Heart left ventricle (tissue), 16 donors: ENCODE measurements at regions not wholly inside any gene's neighbourhood (a gene's known extent, or its start where the extent isn't known, plus 50 kb on each side); places are given as distances from the start of the nearest gene placed in this dataset.

Experiments used
- ATAC-seq, 4 donors: fragments of 200-7000 bp; cut with Tn5 transposase; one replicate each; pipeline ENCODE4 v1.9.1; 2020 to 2022; ENCODE audit warnings: moderate library complexity in 4 of 4, mild to moderate bottlenecking in 3 of 4, moderate number of reproducible peaks in 1 of 4
- DNase-seq, 5 donors: peaks; one replicate each; pipeline ENCODE4 v3.0.0-alpha.2; 2020
- H3K27ac ChIP-seq, 12 donors: fragments of 200-600 bp; sonication (generic) in 4 of 12; one replicate each; pipeline versions ENCODE4 v1.5.0 to v1.8.0; 2016 to 2022; ENCODE audit warnings: mild to moderate bottlenecking in 2 of 12
- H3K27me3 ChIP-seq, 9 donors: fragments of 200-600 bp; sonication (generic) in 2 of 9; one replicate each; pipeline versions ENCODE4 v1.5.1 to v1.8.0; 2016 to 2022; ENCODE audit warnings: mild to moderate bottlenecking in 3 of 9
- H3K36me3 ChIP-seq, 9 donors: fragments of 200-600 bp; sonication (generic) in 2 of 9; one replicate each; pipeline versions ENCODE4 v1.5.0 to v1.8.0; 2018 to 2022; ENCODE audit warnings: mild to moderate bottlenecking in 2 of 9
- H3K4me1 ChIP-seq, 12 donors: fragments of 200-600 bp; sonication (generic) in 4 of 12; one replicate each; pipeline versions ENCODE4 v1.5.0 to v1.8.0; 2016 to 2022; ENCODE audit warnings: mild to moderate bottlenecking in 3 of 12
- H3K4me3 ChIP-seq, 12 donors: fragments of 200-600 bp; sonication (generic) in 4 of 12; one replicate each; pipeline versions ENCODE4 v1.5.0 to v1.8.0; 2017 to 2022; ENCODE audit warnings: mild to moderate bottlenecking in 9 of 12, moderate library complexity in 4 of 12
- H3K9me3 ChIP-seq, 12 donors: fragments of 200-600 bp; sonication (generic) in 4 of 12; one replicate each; pipeline versions ENCODE4 v1.5.0 to v1.8.0; 2016 to 2022; ENCODE audit warnings: mild to moderate bottlenecking in 1 of 12
- POLR2A ChIP-seq, 2 donors: fragments of 450-650 bp; IDR thresholded peaks; one replicate each; pipeline ENCODE4 v1.6.1; 2017; ENCODE audit warnings: antibody characterized with exemption in 2 of 2, mild to moderate bottlenecking in 2 of 2, moderate library complexity in 2 of 2
- WGBS, 4 donors: extraction: QIAGEN DNeasy Blood & Tissue Kit in 2 of 4; methylation state at CpG; one replicate each; pipeline versions ENCODE4 v1.1.5 to v1.1.7; 2013 to 2018; 5-methylcytosine and 5-hydroxymethylcytosine counted together
- intact Hi-C, 10 donors: fragments of 100-400 bp; cut with DNase I; formaldehyde crosslinking; loops; one replicate each; pipeline versions ENCODE4 v1.11.1 to v1.14.2; 2022
- TF ChIP-seq, protein P1 (sequence below), 12 donors: fragments of 200-600 bp; sonication (generic) in 4 of 12; IDR thresholded peaks; one replicate each; pipeline versions ENCODE4 v1.5.0 to v1.8.0; 2018 to 2022; ENCODE audit warnings: antibody characterized with exemption in 12 of 12, mild to moderate bottlenecking in 5 of 12
- donor health status: ischemic (EF 13 %, LVEDD 7.1; RV severe dilation, severe dysfunction).
- donor health status: healthy with polysubstance abuse.
- donor health status: DM: no; HTN: yes; CAD: no.
- donor health status: DM: no; HTN: no; CAD: no.
- donor health status: ischemic (EF 25% LVEDD 6.9; RV normal size, moderate dysfunction).
- donor health status: ischemic (EF 25% LVEDD 5.7; RV mildly dilated, moderate dysfunction).
- donor health status: healthy.
- donor health status: DM: yes; HTN: yes; CAD: no.
- donor health status: ischemic (EF 35%, LVEDD 5.7; RV mildly dilated, moderate dysfunction).
- donor health status: nonischemic (EF 11% LVEDD 7.7; RV severe dilation, severe dysfunction).
- donor health status: DM: yes; HTN: yes; CAD: no.
- donor health status: PGD.
- donor health status: ischemic (EF 29% LVEDD 5.4; RV normal size, mild dysfunction).
- donor health status: nonischemic (EF 23%, LVEDD 6.1; RV moderate dilation, normal function).

DNA sequence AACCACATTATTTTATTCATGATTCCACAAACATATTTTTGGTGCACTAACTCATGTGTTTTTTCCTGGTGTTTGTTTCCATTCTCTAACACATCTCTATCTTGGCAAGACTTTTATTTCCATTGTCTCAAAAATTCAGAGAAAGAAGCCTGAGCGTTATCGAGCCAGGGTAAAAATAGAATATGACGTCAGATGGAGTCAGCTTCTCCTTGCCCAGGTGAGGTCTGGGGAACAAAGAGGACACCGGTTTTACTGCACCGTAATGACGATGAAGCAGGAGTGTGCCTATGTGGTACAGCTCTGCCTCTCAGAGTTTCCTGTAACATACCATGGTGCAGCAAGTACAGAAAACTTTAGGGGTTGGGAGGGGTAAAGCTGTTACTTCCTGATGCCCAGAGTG lies 661.6 kb downstream of the PLCL1 start:
- Histone ChIP-seq H3K27me3 (no peaks in the 10 kb centered on the region), H3K9me3 (peaks cover 0 to 4% (median 0%) of the 10 kb centered on the region in 12 donors), H3K36me3 (no peaks in the 10 kb centered on the region), H3K4me3 (no peak overlapping the region), H3K27ac (no peak overlapping the region), H3K4me1 (no peaks in the 10 kb centered on the region)
- ATAC-seq (no peak), DNase-seq (no peak)
- 75 to 77% (median 75%) methylated on average over 6 of the region's 6 CpGs for WGBS, 4 donors
- TF ChIP-seq, protein P1, sequence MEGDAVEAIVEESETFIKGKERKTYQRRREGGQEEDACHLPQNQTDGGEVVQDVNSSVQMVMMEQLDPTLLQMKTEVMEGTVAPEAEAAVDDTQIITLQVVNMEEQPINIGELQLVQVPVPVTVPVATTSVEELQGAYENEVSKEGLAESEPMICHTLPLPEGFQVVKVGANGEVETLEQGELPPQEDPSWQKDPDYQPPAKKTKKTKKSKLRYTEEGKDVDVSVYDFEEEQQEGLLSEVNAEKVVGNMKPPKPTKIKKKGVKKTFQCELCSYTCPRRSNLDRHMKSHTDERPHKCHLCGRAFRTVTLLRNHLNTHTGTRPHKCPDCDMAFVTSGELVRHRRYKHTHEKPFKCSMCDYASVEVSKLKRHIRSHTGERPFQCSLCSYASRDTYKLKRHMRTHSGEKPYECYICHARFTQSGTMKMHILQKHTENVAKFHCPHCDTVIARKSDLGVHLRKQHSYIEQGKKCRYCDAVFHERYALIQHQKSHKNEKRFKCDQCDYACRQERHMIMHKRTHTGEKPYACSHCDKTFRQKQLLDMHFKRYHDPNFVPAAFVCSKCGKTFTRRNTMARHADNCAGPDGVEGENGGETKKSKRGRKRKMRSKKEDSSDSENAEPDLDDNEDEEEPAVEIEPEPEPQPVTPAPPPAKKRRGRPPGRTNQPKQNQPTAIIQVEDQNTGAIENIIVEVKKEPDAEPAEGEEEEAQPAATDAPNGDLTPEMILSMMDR (IDR thresholded peaks at IDR 0.05) = no peak
- no peak for TF ChIP-seq POLR2A (IDR thresholded peaks at IDR 0.05)
- intact Hi-C loops = no loop called here

GRCh38 chr2:198456418-198456817 lies 652.0 kb downstream of the PLCL1 start:
- intact Hi-C loops = no loop called here
- TF ChIP-seq, protein P1 (IDR thresholded peaks at IDR 0.05) = no peak
- no peak overlapping the region for H3K4me3 ChIP-seq
- no peak for DNase-seq
- no peaks in the 10 kb centered on the region for H3K4me1 ChIP-seq
- H3K36me3 ChIP-seq = no peaks in the 10 kb centered on the region
- no peak overlapping the region for H3K27ac ChIP-seq
- WGBS, 4 donors = 46 to 67% (median 56%) methylated on average over 2 of the region's 2 CpGs
- H3K27me3 ChIP-seq = no peaks in the 10 kb centered on the region
- ATAC-seq = no peak
- peaks cover 0 to 3% (median 0%) of the 10 kb centered on the region in 12 donors for H3K9me3 ChIP-seq

DNA sequence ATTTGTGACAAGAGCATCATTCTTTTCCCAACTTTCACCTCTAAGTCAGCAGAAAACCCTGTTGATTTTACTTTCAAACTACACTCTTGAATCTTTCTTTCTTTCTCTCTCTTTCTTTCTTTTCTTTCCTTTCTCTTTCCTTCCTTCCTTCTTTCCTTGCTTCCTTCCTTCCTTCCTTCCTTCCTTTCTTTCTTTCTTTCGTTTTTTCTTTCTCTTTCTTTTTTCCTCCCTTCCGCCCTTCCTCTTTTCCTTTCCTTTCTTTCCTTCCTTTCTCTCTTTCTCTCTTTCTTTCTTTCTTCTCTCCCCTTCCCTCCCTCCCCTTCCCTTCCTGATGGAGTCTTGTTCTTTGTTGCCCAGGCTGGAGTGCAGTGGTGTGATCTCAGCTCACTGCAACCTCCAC lies 649.5 kb downstream of the PLCL1 start:
- 72 to 81% (median 74%) methylated on average over 2 of the region's 2 CpGs for WGBS, 4 donors
- peaks cover 0 to 4% (median 0%) of the 10 kb centered on the region in 12 donors for H3K9me3 ChIP-seq
- intact Hi-C loops = no loop called here
- H3K4me3 ChIP-seq = no peak overlapping the region
- no peaks in the 10 kb centered on the region for H3K27me3 ChIP-seq
- ATAC-seq (no peak), DNase-seq (no peak)
- no peaks in the 10 kb centered on the region for H3K4me1 ChIP-seq
- no peak for TF ChIP-seq POLR2A (IDR thresholded peaks at IDR 0.05)
- TF ChIP-seq, protein P1 (IDR thresholded peaks at IDR 0.05) = no peak
- no peaks in the 10 kb centered on the region for H3K36me3 ChIP-seq
- no peak overlapping the region for H3K27ac ChIP-seq

- WGBS, 4 donors = 62 to 68% (median 66%) methylated on average over 1 of the region's 1 CpG
- H3K4me1 ChIP-seq = no peaks in the 10 kb centered on the region
- no peaks in the 10 kb centered on the region for H3K36me3 ChIP-seq
- peaks cover 0 to 4% (median 0%) of the 10 kb centered on the region in 12 donors for H3K9me3 ChIP-seq
- TF ChIP-seq POLR2A (IDR thresholded peaks at IDR 0.05) = no peak
- TF ChIP-seq, protein P1 (IDR thresholded peaks at IDR 0.05) = no peak
- ATAC-seq = no peak
- no peak for DNase-seq
- intact Hi-C loops = no loop called here
- no peaks in the 10 kb centered on the region for H3K27me3 ChIP-seq
- no peak overlapping the region for H3K4me3 ChIP-seq
- no peak overlapping the region for H3K27ac ChIP-seq
Measured at GRCh38 chr2:198452327-198452726, 647.9 kb downstream of the PLCL1 start.
